ENCODE measurements at regions not wholly inside any gene's neighbourhood (a gene's known extent, or its start where the extent isn't known, plus 50 kb on each side); places are given as distances from the start of the nearest gene placed in this dataset.

DNA sequence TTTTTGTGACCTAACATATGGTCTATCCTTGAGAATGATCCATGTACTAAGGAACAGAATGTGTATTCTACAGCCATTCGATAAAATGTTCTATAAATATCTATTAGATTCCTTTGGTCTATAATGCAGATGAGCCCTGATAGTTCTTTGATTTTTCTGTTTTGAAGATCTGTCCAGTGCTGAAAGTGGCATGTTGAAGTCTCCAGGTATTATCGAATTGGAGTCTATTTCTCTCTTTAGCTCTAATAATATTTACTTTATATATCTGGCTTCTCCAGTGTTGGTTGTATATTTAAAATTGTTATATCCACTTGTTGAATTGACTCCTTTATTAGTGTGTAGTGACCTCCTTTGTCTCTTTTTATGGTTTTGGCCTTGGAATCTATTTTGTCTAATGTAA is 377.9 kb downstream of the ARL6IP6 start:
- DNase-seq = no peak

DNA sequence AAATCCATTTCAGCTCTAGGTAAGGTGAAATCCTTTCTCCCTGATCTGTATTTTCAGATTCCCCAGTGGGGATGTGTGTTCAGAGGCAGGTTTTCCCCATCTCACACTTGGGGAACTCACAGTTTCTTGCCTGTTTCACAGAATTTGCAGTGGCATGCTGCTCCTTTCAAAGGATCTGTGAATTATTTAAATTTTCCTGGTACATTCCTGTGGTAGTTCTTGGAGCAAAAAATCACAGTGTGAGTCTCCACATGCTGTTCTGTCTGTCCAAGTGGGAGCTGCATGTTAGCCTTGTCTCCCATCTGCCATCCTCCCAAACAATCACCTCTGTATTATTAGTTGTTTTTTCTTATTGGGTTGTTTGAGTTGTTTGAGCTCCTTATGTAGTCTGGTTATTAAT is 372.9 kb downstream of the ARL6IP6 start:
- no peak for DNase-seq

DNA sequence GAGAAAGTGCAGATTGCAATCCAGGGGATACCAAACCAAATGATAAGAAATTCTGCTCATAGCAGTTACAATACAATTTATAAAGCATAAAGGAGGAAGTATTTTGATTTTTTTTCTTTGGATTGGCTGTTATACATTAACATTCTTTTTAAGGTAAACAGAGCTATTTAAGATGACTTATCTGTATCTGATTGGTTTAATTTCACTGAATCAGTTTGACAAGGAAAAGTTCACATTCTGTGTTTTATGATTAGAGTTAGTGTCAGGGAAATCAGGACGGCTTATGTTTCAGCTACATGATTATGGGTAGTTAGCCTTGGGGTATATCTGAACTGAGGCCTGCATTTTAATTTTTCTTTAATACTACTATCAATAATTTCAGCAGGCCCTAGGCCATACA is 360.9 kb downstream of the ARL6IP6 start:
- DNase-seq = no peak

GRCh38 chr2:153077311-153077710 is 358.9 kb downstream of the ARL6IP6 start:
- no peak for DNase-seq

- no peak for DNase-seq
Observed at GRCh38 chr2:153074207-153074606, 355.8 kb downstream of the ARL6IP6 start.

DNA sequence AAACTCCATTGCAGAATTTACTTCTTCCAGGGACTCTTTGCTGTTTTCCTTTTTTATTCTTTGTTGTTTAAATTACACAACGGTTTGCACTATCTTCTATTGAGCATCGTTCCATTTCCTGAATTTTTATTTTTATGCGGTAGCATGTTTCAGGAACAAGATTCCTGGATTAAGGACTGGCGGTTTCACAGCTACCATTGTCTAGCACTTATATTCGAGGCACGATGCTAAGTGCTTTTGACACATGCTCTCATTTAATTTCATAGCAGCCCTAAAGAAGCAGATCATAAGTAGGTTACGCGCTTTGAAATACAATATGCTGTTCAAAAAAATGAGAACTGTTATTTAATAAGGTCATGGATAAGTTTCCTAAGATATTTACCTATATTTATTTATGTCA is 354.4 kb downstream of the ARL6IP6 start:
- no peak for DNase-seq

DNA sequence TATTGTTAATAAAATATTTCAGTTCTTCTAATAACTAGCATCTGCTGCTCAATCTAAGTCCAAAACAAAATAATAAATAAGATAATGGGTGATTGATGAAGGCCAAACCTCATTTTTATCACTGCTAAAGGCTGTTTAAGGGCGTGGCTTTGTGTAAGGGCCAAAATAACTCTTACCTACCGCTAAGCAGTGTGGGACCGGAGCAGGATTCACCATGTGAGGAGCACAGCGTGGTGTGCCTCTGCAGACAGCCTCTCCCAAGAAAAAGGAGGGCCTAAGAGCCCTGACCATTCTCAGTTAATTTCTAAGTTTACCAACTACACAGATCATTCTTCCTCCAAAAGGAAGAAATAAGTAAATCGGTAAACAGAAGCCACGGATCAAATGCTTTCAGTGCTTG is 353.7 kb downstream of the ARL6IP6 start:
- no peak for DNase-seq

- no peak for DNase-seq
Observed at GRCh38 chr2:153071090-153071489, 352.7 kb downstream of the ARL6IP6 start.

DNA sequence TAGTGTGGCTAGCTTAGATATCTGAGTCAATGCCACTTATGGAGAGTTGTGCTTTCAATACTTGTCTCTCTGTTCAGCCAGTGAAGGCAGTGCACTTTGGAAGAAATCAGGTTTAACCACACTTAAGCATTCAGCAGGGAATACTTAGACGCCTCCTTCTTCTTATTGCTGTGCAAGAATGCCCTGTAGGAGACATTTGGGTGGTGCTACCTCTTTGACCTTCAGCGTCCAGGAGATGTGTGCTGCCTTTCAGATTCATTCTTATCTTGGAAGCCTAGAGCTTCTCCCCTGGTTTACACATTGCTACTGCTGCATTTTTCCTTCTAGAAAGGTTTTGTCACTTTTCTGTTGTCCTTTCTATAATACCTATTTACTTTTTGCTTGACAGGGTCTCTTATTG is 350.5 kb downstream of the ARL6IP6 start:
- DNase-seq = no peak

DNA sequence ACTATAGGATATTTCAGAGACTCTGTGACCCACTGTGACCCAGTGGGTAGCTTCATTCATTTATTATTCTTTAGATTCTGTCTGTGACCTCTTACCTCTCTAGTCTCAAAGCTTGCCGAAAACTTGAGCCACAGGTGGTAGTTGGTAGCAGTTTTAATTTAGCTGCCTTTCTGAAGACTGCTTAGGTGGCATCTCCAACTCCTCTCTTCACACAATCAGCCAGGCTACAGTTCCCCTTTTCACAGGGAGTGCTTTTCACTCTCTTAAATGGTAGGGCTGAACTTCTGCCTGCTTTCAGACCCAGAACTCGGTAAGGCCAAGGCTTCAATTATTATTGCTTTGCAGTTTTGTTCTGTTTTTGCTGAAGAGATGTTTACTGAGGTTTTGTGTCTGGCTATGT is 349.6 kb downstream of the ARL6IP6 start:
- DNase-seq = no peak

GRCh38 chr2:153059338-153060052 is 341.1 kb downstream of the ARL6IP6 start:
- no peak for DNase-seq

DNA sequence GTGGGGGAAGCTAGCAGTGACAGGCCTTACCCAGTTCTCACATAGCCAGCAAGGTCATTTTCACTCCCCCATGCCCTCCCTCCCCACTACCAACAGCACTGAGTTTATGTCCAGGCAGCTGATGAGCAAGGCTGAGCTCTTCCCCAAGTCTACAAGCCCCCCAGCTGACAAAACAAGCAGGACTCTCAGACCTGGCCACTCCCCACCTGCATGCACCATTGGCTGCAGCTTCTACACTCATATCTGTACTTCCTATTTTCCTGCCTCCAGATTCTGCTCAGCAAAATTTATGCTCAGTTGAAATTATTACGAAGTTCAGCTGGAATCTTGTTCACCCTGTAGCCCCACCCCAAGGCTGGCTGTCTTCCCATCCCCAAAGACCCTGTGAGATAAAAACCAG is 339.3 kb downstream of the ARL6IP6 start:
- no peak for DNase-seq

- no peak for DNase-seq
Observed at GRCh38 chr2:153055182-153055581, 336.8 kb downstream of the ARL6IP6 start.

- no peak for DNase-seq
Observed at GRCh38 chr2:153052807-153053559, 334.6 kb downstream of the ARL6IP6 start.

- no peak for DNase-seq
Observed at GRCh38 chr2:153047220-153047619, 328.8 kb downstream of the ARL6IP6 start.

DNA sequence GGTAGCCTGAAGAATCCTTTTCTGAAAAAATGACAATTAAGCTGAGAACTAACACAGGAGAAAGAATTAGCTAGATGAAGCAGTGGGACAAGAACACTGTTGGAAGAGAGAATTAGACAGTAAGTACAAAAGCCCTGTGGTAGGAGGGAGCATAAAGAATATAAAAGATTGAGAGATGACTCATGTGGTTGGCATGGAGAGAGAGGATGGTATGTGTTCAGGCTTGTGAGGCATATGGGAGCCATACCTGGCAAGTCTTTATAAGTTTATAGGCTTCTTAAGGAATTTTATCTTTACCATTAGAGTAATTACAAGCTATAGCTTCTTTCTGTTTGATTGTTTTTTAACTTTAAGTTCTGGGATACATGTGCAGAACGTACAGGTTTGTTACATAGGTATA is 325.0 kb downstream of the ARL6IP6 start:
- no peak for DNase-seq

DNA sequence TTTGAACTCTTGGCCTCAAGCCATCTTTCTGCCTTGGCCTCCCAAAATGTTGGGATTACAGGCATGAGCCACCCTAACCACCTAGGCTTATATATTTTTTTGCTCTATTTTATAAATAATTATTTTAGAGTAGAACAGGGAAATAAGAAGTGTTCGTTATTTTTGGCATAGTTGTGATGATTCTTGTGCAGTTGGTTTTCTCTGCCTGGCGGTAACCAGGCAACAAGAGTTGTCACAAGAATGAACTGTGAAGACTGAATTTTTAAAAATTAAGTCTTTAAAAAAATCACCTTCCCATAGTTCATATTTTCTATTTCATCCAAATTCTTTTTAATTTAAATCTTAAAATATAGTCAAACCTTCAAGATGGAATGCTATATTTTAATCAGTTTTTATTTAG is 310.2 kb downstream of the ARL6IP6 start:
- DNase-seq = no peak

GRCh38 chr2:153027533-153027932 is 309.1 kb downstream of the ARL6IP6 start:
- no peak for DNase-seq

- DNase-seq = no peak
Observed at GRCh38 chr2:153020201-153020600, 301.8 kb downstream of the ARL6IP6 start.

- DNase-seq = no peak
Observed at GRCh38 chr2:153005071-153005730, 286.8 kb downstream of the ARL6IP6 start.

DNA sequence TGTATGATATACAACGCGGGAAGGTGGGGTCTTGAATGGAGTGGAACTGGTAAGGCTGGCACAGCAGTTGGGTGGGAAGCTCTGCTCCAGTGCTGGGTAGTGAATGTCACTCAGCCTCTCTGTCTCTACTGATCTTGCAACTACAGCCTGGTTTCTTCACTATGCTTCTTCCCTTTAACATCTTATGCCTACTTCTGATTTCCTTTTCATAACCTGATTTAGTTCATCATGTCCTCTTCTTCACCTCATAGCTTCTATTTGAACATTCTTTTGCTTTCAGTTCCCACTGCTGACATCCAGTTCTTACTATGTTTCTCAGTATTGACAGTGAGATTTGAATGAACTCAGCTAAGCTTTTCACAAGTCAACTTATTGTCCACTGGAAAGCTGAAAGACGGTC is 286.2 kb downstream of the ARL6IP6 start:
- no peak for DNase-seq

DNA sequence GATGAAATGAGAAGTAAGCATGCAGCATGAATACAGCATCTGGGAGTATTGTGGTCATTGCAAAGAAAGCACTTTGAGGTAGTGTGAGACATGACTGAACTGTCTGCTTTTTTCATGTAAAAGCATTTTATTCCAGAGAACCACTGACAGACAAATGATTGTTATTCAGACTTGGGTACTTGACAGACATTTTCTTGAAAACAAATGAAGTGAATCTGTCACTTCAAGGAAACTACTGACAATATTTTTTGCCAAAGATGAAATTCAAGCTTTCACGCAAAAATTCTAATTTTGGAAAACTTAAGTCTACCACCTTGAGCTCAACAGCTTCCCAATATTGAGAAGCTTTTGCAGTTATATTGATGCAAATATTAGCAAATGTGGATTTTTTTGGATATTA is 255.7 kb downstream of the ARL6IP6 start:
- DNase-seq = no peak

- DNase-seq = no peak
Observed at GRCh38 chr2:152971685-152972084, 253.3 kb downstream of the ARL6IP6 start.

GRCh38 chr2:152962446-152962845 is 244.0 kb downstream of the ARL6IP6 start:
- no peak for DNase-seq
